IMR-90 (cell line): ENCODE measurements at regions not wholly inside any gene's neighbourhood (a gene's known extent, or its start where the extent isn't known, plus 50 kb on each side); places are given as distances from the start of the nearest gene placed in this dataset.

ENCODE experiments used
- FOS ChIP-seq: fragments of 150-350 bp; IDR thresholded peaks from 2 replicates; pipeline ENCODE4 v1.6.1; 2016; ENCODE audit warnings: low read depth, low read length
- SMC3 ChIP-seq: fragments of 150-350 bp; IDR thresholded peaks from 2 replicates; pipeline ENCODE4 v1.6.1; 2016; ENCODE audit warnings: low read depth, mild to moderate bottlenecking, antibody characterized with exemption, low read length, moderate library complexity
- TF ChIP-seq, protein P1 (sequence below): fragments of 150-350 bp; IDR thresholded peaks from 2 replicates; pipeline ENCODE4 v1.6.1; 2017; ENCODE audit warnings: mild to moderate bottlenecking, antibody characterized with exemption, low read length, low read depth
- TF ChIP-seq, protein P2 (sequence below): conservative IDR thresholded peaks from 2 replicates; pipeline ENCODE4 v1.5.1; 2012; ENCODE audit warnings: mild to moderate bottlenecking, low read depth, low read length, improper control_type of control experiment
- TF ChIP-seq, protein P3 (sequence below): fragments of 150-350 bp; IDR thresholded peaks from 2 replicates; pipeline ENCODE4 v1.6.1; 2016; ENCODE audit warnings: low read depth, mild to moderate bottlenecking, low read length, moderate library complexity, borderline replicate concordance

DNA sequence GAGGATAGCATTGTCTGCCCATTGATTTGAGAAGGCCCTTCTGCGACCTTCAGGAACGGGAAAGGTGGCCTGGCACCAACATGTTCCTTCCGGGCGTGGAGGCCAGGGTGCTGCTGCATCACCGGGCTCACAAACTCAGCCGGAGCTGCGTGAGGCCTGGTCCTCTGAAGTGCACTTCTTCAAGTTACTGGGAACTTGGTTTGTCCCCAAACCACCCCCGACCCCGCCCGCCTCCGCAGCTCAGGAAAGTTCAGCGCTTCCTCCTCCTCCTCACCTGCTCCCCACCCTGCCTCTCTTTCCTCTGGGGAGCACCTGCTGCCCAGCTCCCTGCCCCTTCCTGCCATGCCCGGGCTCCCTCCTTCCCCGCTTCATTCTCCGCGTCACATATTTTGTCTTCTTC lies 116.0 kb upstream of the LRPAP1 start:
- TF ChIP-seq SMC3 = no peak
- TF ChIP-seq, protein P1, sequence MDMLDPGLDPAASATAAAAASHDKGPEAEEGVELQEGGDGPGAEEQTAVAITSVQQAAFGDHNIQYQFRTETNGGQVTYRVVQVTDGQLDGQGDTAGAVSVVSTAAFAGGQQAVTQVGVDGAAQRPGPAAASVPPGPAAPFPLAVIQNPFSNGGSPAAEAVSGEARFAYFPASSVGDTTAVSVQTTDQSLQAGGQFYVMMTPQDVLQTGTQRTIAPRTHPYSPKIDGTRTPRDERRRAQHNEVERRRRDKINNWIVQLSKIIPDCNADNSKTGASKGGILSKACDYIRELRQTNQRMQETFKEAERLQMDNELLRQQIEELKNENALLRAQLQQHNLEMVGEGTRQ = no peak
- TF ChIP-seq, protein P2, sequence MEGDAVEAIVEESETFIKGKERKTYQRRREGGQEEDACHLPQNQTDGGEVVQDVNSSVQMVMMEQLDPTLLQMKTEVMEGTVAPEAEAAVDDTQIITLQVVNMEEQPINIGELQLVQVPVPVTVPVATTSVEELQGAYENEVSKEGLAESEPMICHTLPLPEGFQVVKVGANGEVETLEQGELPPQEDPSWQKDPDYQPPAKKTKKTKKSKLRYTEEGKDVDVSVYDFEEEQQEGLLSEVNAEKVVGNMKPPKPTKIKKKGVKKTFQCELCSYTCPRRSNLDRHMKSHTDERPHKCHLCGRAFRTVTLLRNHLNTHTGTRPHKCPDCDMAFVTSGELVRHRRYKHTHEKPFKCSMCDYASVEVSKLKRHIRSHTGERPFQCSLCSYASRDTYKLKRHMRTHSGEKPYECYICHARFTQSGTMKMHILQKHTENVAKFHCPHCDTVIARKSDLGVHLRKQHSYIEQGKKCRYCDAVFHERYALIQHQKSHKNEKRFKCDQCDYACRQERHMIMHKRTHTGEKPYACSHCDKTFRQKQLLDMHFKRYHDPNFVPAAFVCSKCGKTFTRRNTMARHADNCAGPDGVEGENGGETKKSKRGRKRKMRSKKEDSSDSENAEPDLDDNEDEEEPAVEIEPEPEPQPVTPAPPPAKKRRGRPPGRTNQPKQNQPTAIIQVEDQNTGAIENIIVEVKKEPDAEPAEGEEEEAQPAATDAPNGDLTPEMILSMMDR = no peak
- TF ChIP-seq, protein P3, sequence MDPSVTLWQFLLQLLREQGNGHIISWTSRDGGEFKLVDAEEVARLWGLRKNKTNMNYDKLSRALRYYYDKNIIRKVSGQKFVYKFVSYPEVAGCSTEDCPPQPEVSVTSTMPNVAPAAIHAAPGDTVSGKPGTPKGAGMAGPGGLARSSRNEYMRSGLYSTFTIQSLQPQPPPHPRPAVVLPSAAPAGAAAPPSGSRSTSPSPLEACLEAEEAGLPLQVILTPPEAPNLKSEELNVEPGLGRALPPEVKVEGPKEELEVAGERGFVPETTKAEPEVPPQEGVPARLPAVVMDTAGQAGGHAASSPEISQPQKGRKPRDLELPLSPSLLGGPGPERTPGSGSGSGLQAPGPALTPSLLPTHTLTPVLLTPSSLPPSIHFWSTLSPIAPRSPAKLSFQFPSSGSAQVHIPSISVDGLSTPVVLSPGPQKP = no peak
- no peak for TF ChIP-seq FOS
